ENCODE measurements at regions not wholly inside any gene's neighbourhood (a gene's known extent, or its start where the extent isn't known, plus 50 kb on each side); places are given as distances from the start of the nearest gene placed in this dataset.

- no peak for DNase-seq (ENCODE audit: low read depth in 2 of 2)
These were observed 215.8 kb downstream of the SPTSSA start for GRCh38 chr14:34246206-34246605.

DNA sequence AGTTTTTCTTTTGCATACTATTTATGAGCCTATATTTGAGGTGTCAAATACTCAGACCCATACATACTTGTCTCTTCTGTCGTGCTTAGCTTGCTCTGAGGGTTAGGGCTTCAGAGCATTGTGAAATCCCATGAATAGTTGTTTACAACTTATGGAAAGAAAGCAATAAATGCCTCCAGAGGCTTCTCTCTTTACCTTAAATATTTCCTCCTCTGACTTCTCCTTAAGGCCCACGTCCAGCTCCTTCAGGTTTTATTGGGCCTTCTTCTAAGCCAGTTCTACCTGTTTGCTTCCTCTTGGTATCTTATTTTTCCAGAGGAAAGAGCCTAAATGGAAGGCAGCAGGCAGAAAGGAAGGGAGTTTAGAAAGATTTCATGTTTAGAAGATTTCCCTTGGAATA lies 218.6 kb downstream of the SPTSSA start:
- no peak for DNase-seq (ENCODE audit: low read depth in 2 of 2)

GRCh38 chr14:34243001-34243400 lies 219.0 kb downstream of the SPTSSA start:
- no peak for DNase-seq (ENCODE audit: low read depth in 2 of 2)

GRCh38 chr14:34241185-34241711 lies 220.8 kb downstream of the SPTSSA start:
- DNase-seq (ENCODE audit: low read depth in 2 of 2) = no peak

DNA sequence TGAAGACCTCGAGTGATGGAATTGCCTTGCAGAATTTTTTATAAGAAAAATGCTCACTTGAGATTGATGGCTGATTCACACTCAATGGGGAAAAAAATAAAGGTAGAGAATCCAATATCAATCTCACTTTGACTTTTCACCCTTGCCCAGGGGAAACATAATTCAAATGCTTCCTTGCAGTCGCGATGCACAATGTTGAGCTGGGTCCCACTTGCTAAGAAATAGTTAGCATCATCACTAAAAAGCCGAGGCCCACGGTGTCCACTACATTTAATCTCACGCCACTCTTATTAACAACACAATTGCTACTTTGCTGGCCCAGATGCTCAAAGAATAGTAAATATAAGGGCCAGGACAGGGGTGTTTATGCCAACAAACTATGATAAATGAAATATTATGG lies 223.4 kb downstream of the SPTSSA start:
- no peak for DNase-seq (ENCODE audit: low read depth in 2 of 2)

GRCh38 chr14:34237677-34238076 lies 224.4 kb downstream of the SPTSSA start:
- DNase-seq (ENCODE audit: low read depth in 2 of 2) = no peak

DNA sequence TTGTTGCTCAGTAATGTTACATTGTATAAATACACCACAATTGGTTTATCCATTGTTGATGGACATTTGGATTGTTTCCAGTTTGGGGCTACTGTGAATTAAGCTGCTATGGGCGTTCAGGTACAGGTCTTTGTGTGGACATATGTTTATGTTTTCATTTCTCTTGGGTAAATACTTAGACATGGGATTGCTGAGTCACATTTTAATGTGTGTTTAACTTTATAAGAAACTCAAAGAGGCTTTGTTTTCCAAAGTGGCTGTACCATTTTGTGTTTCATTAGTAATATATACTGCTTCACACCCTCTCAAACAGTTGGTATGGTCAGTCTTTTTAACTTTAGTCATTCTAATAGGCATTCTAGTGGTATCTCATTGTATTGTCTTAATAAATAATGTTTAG lies 225.0 kb downstream of the SPTSSA start:
- DNase-seq (ENCODE audit: low read depth in 2 of 2) = no peak

GRCh38 chr14:34235643-34236300 lies 226.3 kb downstream of the SPTSSA start:
- DNase-seq (ENCODE audit: low read depth in 2 of 2) = no peak

DNA sequence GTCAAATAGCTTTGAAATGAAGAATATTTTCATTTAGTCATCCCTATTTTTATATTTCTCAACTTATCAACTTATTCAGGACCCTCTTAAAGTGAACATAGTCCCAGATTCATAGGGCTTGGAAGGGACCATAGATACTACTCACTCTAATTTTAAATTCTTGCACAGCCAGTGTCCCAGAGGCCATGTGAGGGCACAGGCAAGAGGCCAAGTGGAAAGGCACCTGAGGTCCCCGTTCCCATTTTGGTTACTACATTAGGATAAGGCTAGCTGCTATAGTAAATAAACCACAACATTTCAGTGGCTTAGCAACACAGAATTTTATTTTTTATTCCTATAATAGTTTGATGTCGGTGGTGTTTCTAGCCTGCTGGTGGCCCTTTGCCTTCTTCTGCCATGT lies 227.8 kb downstream of the SPTSSA start:
- DNase-seq (ENCODE audit: low read depth in 2 of 2) = no peak

- DNase-seq (ENCODE audit: low read depth in 2 of 2) = no peak
These were observed 228.4 kb downstream of the SPTSSA start for GRCh38 chr14:34233619-34234018.

DNA sequence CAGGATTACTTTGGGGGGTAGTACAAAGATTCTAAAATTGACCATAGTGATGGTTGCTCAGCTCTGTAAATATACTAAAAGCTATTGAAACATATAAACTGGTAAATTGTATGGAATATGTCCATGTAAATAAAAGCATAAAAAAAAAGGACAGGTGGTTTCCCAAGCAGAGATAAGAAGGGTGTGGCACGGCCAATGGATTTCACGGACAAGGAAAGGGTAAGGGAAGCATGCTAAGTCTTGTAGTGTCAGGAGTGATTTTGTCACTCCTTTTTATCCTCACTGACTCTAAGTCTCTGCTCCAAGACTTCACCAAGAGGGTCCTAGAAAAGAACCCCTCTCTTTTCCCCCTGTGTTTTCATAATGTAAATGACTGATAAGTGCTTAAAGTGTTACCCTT lies 229.2 kb downstream of the SPTSSA start:
- DNase-seq (ENCODE audit: low read depth in 2 of 2) = no peak

DNA sequence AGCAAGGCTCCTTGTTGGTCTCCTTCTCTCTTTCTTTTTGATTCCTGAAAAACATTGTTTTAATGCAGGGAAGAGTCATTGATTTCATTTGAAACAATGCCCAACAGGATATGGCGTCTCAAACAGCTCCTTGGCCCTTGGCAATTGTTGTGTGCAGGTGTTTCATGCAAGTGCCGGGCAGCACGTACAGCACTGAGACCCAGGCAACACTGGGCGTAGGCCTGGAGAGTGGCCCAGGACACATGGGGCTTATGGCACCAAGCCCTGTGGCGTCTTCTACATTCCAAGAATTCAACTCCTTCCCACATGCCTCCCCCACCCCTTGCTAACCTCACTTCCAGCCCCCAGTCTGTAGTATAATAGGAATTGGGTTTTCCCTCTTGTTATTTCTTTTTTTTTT lies 230.4 kb downstream of the SPTSSA start:
- no peak for DNase-seq (ENCODE audit: low read depth in 2 of 2)

DNA sequence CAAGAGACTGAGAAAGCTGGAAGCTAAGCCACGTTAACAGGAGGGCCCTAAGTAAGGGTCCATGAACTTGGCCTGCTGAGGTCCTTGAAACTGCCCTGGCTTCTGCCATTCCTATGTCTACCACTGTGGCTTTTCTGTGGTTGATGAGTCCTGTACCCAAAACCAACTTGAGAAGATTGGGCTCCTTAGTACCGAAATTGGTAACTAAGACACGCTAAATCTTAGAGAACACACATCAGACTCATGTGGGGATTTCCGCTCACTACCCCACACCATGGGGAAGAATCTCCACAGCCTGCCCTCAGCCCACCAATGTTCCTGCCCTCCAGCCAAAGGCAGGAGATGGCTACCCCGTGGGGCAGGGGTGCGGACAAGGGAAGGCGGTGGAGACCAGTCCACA lies 232.9 kb downstream of the SPTSSA start:
- no peak for DNase-seq (ENCODE audit: low read depth in 2 of 2)

GRCh38 chr14:34228650-34228976 lies 233.4 kb downstream of the SPTSSA start:
- DNase-seq (ENCODE audit: low read depth in 2 of 2) = no peak

DNA sequence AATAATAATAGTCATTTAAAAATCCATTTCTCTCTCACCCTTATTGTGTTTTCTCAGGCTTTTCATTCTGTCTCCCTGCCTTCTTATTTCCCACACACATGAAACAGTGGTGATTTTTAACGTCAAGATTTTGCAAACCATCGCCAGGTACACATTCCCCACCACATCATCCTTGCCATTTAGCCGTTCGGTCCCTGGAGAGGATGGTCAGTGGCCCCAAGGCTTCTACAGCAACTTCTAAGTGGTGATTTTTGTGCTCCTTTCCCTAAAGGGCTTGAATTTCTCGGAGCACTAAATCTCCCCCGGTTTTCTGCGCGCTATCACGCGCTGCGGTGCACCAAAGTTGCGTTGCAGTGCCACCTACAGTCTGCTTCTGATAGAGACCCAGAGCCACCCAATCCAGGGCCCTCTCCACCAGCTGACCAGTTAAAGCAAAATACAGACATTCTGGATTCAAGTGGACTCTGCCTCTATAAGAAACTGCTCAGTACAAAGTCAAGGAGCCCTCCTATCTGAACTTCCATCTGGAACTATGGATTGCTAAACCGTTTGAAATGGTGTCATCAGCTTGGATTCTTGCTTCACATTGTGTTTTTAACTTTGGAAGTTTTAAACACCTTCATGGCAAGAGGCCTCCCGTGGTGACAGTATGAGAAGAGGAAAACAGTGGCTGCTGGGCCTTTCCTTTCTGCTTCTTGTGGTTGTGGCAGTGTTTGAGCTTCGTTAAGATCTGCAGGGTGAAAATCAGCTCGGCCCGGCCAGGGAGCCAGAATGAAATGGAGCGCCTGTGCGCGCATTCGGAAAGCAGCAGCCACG lies 234.0 kb downstream of the SPTSSA start:
- DNase-seq (ENCODE audit: low read depth in 2 of 2) = peak; percentile 33 to 38

DNA sequence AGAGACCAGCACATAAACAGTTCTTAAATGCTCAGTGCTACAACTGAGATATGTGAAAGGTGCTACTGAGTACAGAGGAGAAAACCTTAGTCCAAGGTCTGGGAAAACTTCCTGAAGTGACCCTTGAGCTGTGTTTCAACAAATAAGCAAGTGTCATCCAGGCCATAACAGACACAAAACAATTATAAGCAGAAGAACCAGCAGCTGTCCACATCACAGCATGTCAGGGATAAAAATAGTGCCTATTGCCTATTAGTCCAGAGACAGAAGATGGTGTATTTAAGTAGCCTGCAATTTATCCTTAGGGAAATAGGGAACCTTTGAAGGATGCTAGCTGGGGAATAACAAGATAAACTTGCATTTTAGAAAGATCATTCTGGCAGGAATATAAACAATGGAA lies 237.8 kb downstream of the SPTSSA start:
- DNase-seq (ENCODE audit: low read depth in 2 of 2) = no peak

DNA sequence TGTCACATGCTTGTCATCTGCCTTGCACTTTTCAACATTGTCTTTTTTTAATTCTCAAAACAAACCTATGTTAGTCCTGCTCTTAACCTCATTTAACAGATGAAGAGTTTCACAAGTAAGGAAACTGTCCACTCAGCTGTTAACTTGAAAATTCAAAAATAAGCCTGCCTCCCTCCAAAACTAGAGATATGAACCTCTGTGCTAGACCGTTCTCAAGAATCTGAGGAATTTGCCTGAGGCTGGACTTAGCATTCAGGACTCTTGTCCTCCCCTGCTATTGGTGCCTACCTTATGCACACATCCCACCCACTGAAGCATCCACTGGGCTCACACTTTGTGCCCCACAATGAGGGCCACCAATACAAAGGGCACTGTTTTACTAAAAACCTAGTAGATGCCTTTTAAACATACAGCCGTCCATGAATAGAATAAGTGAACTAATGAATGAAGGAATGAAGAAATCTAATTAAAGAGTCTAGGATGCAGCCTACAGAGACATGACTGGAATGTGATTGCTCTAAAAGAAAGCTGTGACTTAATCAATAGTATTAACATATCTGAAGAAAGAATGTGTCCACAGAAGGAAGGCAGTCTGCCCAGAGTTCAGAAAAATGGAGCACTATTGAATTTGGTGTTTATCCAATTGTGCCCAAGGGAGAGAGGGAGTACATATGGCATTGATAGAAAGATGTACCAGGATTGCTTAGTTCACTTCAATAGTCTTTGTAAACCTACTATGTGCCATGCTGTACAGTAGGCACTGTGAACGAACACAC lies 238.5 kb downstream of the SPTSSA start:
- no peak for DNase-seq (ENCODE audit: low read depth in 2 of 2)

- DNase-seq (ENCODE audit: low read depth in 2 of 2) = no peak
These were observed 239.2 kb downstream of the SPTSSA start for GRCh38 chr14:34222867-34223266.

GRCh38 chr14:34222122-34222521 lies 239.9 kb downstream of the SPTSSA start:
- no peak for DNase-seq (ENCODE audit: low read depth in 2 of 2)

- DNase-seq (ENCODE audit: low read depth in 2 of 2) = no peak
These were observed 241.1 kb downstream of the SPTSSA start for GRCh38 chr14:34220921-34221320.

- DNase-seq (ENCODE audit: low read depth in 2 of 2) = no peak
These were observed 241.7 kb downstream of the SPTSSA start for GRCh38 chr14:34220378-34220706.

GRCh38 chr14:34219661-34220377 lies 242.2 kb downstream of the SPTSSA start:
- no peak for DNase-seq (ENCODE audit: low read depth in 2 of 2)
